Fibroblast of pulmonary artery (primary cell): ENCODE measurements at regions not wholly inside any gene's neighbourhood (a gene's known extent, or its start where the extent isn't known, plus 50 kb on each side); places are given as distances from the start of the nearest gene placed in this dataset.

Source experiments
- DNase-seq: peaks from one replicate; pipeline ENCODE4 v3.0.0-alpha.2; 2010; ENCODE audit warnings: low read depth
- H3K4me3 ChIP-seq: replicated peaks from 2 replicates; pipeline ENCODE4 v1.5.1; 2011; ENCODE audit warnings: low read depth, mild to moderate bottlenecking, control low read depth, low read length, moderate library complexity
- TF ChIP-seq, protein P1 (sequence below): IDR thresholded peaks from 2 replicates; pipeline ENCODE4 v1.5.1; 2011; ENCODE audit warnings: mild to moderate bottlenecking, control low read depth, low read length, inconsistent platforms; ENCODE audit errors: missing control alignments

DNA sequence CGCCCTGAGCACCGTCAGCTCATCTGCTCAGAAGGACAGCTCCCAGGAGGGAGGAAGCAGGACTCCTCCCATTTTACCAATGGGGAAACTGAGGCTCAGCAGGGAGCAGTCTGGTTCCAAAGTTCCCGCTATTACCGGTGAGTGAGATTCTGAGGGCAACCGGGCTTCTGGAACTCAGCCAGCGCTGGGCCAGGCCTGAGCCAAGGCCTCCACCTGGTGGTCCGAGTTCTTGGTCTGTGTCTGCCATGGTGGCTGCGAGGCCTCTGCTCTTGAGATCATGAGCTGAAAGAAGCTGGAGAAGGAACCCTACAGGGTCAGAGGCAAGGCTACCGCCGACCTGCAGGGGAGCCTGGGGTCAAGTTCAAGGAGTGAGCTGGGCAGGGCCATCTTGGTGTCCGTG lies 110.8 kb upstream of the GSE1 start:
- DNase-seq, result no peak
- H3K4me3 ChIP-seq, result no peak overlapping the region
- TF ChIP-seq, protein P1, sequence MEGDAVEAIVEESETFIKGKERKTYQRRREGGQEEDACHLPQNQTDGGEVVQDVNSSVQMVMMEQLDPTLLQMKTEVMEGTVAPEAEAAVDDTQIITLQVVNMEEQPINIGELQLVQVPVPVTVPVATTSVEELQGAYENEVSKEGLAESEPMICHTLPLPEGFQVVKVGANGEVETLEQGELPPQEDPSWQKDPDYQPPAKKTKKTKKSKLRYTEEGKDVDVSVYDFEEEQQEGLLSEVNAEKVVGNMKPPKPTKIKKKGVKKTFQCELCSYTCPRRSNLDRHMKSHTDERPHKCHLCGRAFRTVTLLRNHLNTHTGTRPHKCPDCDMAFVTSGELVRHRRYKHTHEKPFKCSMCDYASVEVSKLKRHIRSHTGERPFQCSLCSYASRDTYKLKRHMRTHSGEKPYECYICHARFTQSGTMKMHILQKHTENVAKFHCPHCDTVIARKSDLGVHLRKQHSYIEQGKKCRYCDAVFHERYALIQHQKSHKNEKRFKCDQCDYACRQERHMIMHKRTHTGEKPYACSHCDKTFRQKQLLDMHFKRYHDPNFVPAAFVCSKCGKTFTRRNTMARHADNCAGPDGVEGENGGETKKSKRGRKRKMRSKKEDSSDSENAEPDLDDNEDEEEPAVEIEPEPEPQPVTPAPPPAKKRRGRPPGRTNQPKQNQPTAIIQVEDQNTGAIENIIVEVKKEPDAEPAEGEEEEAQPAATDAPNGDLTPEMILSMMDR, result no peak

DNA sequence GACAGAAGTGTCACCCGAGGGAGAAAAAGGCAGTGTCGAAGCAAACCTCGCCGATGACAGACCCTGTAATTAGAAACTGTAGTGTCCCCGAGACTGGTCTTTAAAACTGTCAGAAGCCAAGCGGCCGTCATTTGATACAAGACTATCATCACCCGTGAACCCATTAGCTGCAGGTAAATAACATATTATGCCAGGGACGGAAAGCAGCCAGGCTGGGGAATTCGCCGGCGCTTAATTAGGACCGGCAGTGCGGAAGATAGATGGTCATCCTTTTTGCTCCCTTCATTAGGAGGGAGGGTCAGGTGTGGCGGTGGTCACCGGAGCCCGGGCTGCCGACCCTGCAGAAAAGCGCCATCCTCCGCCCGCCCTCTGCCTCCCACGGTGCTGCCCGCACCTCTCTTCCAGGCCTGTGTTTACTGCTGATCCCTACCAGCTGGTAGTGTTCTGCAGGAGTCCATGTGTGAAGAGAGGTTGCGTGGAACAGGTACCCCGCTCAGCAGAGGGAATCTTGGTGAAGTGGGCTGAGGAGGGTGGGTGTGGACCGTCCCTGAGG lies 109.4 kb upstream of the GSE1 start:
- TF ChIP-seq, protein P1, result no peak
- H3K4me3 ChIP-seq, result no peak overlapping the region
- no peak for DNase-seq

DNA sequence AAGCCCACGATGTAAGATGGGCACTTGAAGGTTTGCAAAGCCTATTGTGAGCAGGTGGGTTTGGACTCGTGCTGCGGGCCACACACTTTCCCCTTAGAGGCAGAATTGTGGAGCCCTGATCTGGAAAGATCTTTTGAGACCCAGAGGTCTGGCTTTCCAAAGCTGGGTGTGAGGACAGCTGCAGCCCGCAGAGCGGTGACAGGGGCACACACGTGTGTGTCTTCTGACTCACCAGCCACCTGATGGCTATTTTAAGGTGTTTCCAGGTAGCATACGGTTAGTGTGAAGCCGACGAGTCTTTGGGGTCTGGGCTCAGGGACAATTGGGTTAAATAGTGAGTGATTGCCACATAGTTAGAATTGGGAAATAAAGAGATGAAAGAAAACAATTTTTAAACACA lies 108.9 kb upstream of the GSE1 start:
- TF ChIP-seq, protein P1, result no peak
- no peak for DNase-seq
- H3K4me3 ChIP-seq, result no peak overlapping the region

DNA sequence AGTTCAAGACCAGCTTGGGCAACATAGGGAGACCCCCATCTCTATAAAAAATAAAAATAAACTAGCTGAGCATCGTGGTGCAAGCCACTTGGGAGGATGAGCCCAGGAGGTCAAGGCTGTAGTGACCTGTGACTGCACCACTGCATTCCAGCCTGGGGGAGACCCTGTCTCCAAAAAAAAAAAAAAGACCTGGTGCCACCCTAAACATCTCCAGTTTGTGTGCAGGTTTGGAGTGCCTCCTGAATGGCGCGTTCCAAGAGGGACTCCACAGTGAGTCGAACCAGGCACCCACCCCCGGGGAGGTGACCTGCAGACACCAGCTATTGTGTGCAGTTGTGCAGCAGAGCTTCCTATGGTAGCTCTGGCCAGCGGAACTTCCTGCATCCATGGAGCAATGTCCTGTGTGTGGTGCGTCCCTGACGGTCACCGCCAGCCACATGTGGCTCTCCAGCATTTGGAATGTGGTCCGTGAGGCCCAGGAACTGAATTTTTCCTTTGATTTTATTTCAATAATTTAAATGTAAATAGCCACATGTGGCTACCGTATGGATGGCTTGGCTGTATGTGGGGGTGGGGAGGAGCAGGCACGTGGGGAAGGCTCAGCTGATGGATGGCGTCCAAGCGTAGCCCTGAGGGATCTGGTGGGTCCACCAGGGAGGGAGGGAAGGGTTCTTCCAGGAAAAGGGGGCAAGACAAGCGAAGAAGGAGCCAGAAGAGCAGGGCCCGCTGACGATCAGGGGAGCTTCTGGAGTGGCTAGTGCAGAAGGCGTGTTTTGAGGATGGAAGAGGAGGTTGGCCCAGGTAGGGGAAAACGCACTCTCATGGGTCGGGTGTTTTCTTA lies 107.1 kb upstream of the GSE1 start:
- no peak for DNase-seq
- H3K4me3 ChIP-seq, result no peak overlapping the region
- TF ChIP-seq, protein P1, result no peak

DNA sequence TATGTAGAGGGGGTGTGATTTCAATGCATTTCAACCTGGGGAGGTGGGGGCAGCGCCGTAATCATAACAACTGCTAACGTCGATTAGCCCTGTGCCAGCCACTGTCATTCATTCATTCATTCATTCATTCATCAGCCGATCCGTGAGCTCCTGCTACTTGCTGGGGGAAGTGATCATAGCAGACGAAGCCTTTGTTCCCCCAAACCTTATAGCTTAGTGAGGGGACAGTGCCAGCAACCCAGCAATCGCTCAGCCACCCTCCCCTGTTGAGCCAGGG lies 106.5 kb upstream of the GSE1 start:
- TF ChIP-seq, protein P1, result no peak
- no peak for DNase-seq
- H3K4me3 ChIP-seq, result no peak overlapping the region

DNA sequence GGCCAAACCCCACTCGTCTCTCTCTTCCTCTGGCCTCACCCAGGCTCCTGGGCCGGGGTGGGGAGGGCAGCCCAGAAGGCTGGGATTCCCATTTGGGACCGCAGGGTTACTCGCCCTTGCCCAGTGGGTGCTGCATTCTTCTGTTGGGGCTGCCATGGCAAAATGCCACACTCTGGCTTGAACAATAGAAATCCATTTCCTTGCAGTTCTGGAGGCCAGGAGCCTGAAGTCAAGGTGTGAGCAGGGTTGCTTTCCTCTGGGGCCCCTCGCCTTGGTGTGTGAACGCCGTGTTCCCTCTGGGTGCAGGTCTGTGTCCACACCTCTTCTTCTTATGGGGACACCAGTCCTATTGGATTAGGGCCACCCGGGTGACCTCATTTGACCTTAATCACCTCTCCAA lies 105.8 kb upstream of the GSE1 start:
- H3K4me3 ChIP-seq, result no peak overlapping the region
- no peak for DNase-seq
- TF ChIP-seq, protein P1, result no peak

DNA sequence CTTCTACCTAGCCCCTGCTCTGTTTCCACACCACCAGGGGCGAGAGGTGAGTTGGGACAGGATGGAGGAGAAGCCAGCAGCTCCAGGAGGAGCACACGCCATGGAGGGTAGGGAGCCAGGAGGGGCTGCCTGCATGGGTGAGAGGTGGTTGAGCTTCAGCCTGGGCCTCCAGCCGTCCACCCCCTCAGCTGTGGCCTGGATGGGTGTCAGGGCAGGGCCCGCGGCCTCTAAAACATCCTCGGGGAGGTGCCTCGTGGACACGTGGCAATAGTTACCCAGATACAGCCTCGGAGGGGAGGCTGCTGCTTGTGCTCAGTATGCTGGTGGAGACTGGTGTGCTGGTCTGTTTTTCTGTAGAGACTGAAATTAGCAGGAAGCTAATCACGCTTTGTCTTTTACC lies 104.7 kb upstream of the GSE1 start:
- no peak for DNase-seq
- TF ChIP-seq, protein P1, result no peak

More for the DNA sequence above, 104.7 kb upstream of the GSE1 start:
- H3K4me3 ChIP-seq, result no peak overlapping the region
